ENCODE measurements at regions not wholly inside any gene's neighbourhood (a gene's known extent, or its start where the extent isn't known, plus 50 kb on each side); places are given as distances from the start of the nearest gene placed in this dataset.
"Not testable (repeated sequence)": the region's sequence is repeated elsewhere in the genome, so short reads cannot be mapped to it uniquely, and the experiment has no call there.

- peaks cover 8 to 19% (median 16%) of the 10 kb centered on the region in 5 donors for H3K27me3 Mint-ChIP-seq
- DNase-seq (no peak), ATAC-seq (no peak)
- no peak overlapping the region for H3K4me3 Mint-ChIP-seq
- peaks cover 0 to 8% (median 0%) of the 10 kb centered on the region in 7 donors for H3K4me1 Mint-ChIP-seq
- Histone ChIP-seq H3K9me3 (ENCODE audit: control insufficient read depth in 2 of 3, low read length in 3 of 3) (no peaks in the 10 kb centered on the region), H3K36me3 (ENCODE audit: control insufficient read depth in 2 of 3, insufficient read depth in 3 of 3, low read length in 3 of 3) (no peaks in the 10 kb centered on the region), H3K27me3 (ENCODE audit: control insufficient read depth in 2 of 2, insufficient read depth in 2 of 2, low read length in 2 of 2) (no peaks in the 10 kb centered on the region), H3K4me1 (ENCODE audit: control insufficient read depth in 2 of 2, insufficient read depth in 2 of 2, low read length in 2 of 2) (no peaks in the 10 kb centered on the region), H3K27ac (ENCODE audit: low read depth, low read length) (no peak overlapping the region), H3K4me3 (ENCODE audit: low read length) (no peak overlapping the region)
- intact Hi-C loops (cut with micrococcal nuclease) = no loop called here
- ChIA-PET CTCF (no interaction called here), POLR2A (interaction anchor here (0.6 kb wide), 1 partner anchor 122 kb away, joined by 7 read pairs; no protein-coding TSS in a partner anchor)
- H3K36me3 Mint-ChIP-seq = peaks cover 0 to 5% (median 0%) of the 10 kb centered on the region in 5 donors
- H3K9me3 Mint-ChIP-seq = peaks cover 0 to 17% (median 4%) of the 10 kb centered on the region in 11 donors
- no peak overlapping the region for H3K27ac Mint-ChIP-seq
Observed at GRCh38 chr3:194907811-194908210, 222.1 kb downstream of the FAM43A start.

- Mint-ChIP-seq H3K9me3 (peaks cover 0 to 13% (median 4%) of the 10 kb centered on the region in 11 donors), H3K4me1 (peaks cover 0 to 8% (median 0%) of the 10 kb centered on the region in 7 donors), H3K27ac (no peak overlapping the region), H3K27me3 (peaks cover 11 to 22% (median 21%) of the 10 kb centered on the region in 5 donors), H3K36me3 (peaks cover 0 to 2% (median 0%) of the 10 kb centered on the region in 5 donors), H3K4me3 (no peak overlapping the region)
- no peaks in the 10 kb centered on the region for H3K36me3 ChIP-seq (ENCODE audit: control insufficient read depth in 2 of 3, insufficient read depth in 3 of 3, low read length in 3 of 3)
- no peaks in the 10 kb centered on the region for H3K4me1 ChIP-seq (ENCODE audit: control insufficient read depth in 2 of 2, insufficient read depth in 2 of 2, low read length in 2 of 2)
- H3K27me3 ChIP-seq (ENCODE audit: control insufficient read depth in 2 of 2, insufficient read depth in 2 of 2, low read length in 2 of 2) = no peaks in the 10 kb centered on the region
- ATAC-seq (no peak), DNase-seq (no peak)
- H3K9me3 ChIP-seq (ENCODE audit: control insufficient read depth in 2 of 3, low read length in 3 of 3) = no peaks in the 10 kb centered on the region
- intact Hi-C loops (cut with micrococcal nuclease) = no loop called here
- POLR2A ChIA-PET = no interaction called here
- CTCF ChIA-PET = no interaction called here
- H3K27ac ChIP-seq (ENCODE audit: low read depth, low read length) = no peak overlapping the region
- no peak overlapping the region for H3K4me3 ChIP-seq (ENCODE audit: low read length)
Observed at GRCh38 chr3:194908496-194908895, 222.8 kb downstream of the FAM43A start.

- H3K36me3 Mint-ChIP-seq = no peaks in the 10 kb centered on the region
- no peaks in the 10 kb centered on the region for H3K36me3 ChIP-seq (ENCODE audit: control insufficient read depth in 2 of 3, insufficient read depth in 3 of 3, low read length in 3 of 3)
Observed at GRCh38 chr3:194908972-194909371, 223.3 kb downstream of the FAM43A start.

GRCh38 chr3:194910414-194910984, 224.8 kb downstream of the FAM43A start:
- Histone ChIP-seq H3K4me1 (ENCODE audit: control insufficient read depth in 2 of 2, insufficient read depth in 2 of 2, low read length in 2 of 2) (no peaks in the 10 kb centered on the region), H3K27me3 (ENCODE audit: control insufficient read depth in 2 of 2, insufficient read depth in 2 of 2, low read length in 2 of 2) (no peaks in the 10 kb centered on the region), H3K9me3 (ENCODE audit: control insufficient read depth in 2 of 3, low read length in 3 of 3) (no peaks in the 10 kb centered on the region), H3K27ac (ENCODE audit: low read depth, low read length) (no peak overlapping the region), H3K4me3 (ENCODE audit: low read length) (no peak overlapping the region), H3K36me3 (ENCODE audit: control insufficient read depth in 2 of 3, insufficient read depth in 3 of 3, low read length in 3 of 3) (no peaks in the 10 kb centered on the region)
- ChIA-PET CTCF (no interaction called here), POLR2A (no interaction called here)
- H3K9me3 Mint-ChIP-seq = peaks cover 0 to 4% (median 0%) of the 10 kb centered on the region in 11 donors
- H3K36me3 Mint-ChIP-seq = no peaks in the 10 kb centered on the region
- H3K4me1 Mint-ChIP-seq = peaks cover 0 to 7% (median 0%) of the 10 kb centered on the region in 7 donors
- DNase-seq = no peak
- intact Hi-C loops (cut with micrococcal nuclease) = no loop called here
- peaks cover 12 to 29% (median 16%) of the 10 kb centered on the region in 5 donors for H3K27me3 Mint-ChIP-seq
- no peak overlapping the region for H3K27ac Mint-ChIP-seq
- no peak for ATAC-seq
- no peak overlapping the region for H3K4me3 Mint-ChIP-seq

More at GRCh38 chr3:194908972-194909371, 223.3 kb downstream of the FAM43A start:
- intact Hi-C loops (cut with micrococcal nuclease) = no loop called here
- H3K9me3 ChIP-seq (ENCODE audit: control insufficient read depth in 2 of 3, low read length in 3 of 3) = no peaks in the 10 kb centered on the region
- H3K4me3 ChIP-seq (ENCODE audit: low read length) = no peak overlapping the region
- DNase-seq = no peak
- Mint-ChIP-seq H3K4me1 (peaks cover 0 to 8% (median 0%) of the 10 kb centered on the region in 7 donors), H3K4me3 (no peak overlapping the region), H3K27me3 (peaks cover 7 to 22% (median 18%) of the 10 kb centered on the region in 5 donors), H3K9me3 (peaks cover 0 to 9% (median 3%) of the 10 kb centered on the region in 11 donors), H3K27ac (no peak overlapping the region)
- H3K27me3 ChIP-seq (ENCODE audit: control insufficient read depth in 2 of 2, insufficient read depth in 2 of 2, low read length in 2 of 2) = no peaks in the 10 kb centered on the region
- CTCF ChIA-PET = no interaction called here
- no peaks in the 10 kb centered on the region for H3K4me1 ChIP-seq (ENCODE audit: control insufficient read depth in 2 of 2, insufficient read depth in 2 of 2, low read length in 2 of 2)
- ATAC-seq = no peak
- POLR2A ChIA-PET = no interaction called here
- H3K27ac ChIP-seq (ENCODE audit: low read depth, low read length) = no peak overlapping the region

- CTCF ChIA-PET = interaction anchor here (0.7 kb wide), 1 partner anchor 324 kb away, joined by 5 read pairs; no protein-coding TSS in a partner anchor
- no peaks in the 10 kb centered on the region for H3K4me1 Mint-ChIP-seq
- intact Hi-C loops (cut with micrococcal nuclease) = no loop called here
- no peaks in the 10 kb centered on the region for H3K4me1 ChIP-seq (ENCODE audit: control insufficient read depth in 2 of 2, insufficient read depth in 2 of 2, low read length in 2 of 2)
- ATAC-seq (no peak), DNase-seq (no peak)
- no peak overlapping the region for H3K27ac Mint-ChIP-seq
- no peaks in the 10 kb centered on the region for H3K36me3 ChIP-seq (ENCODE audit: control insufficient read depth in 2 of 3, insufficient read depth in 3 of 3, low read length in 3 of 3)
- POLR2A ChIA-PET = no interaction called here
- no peaks in the 10 kb centered on the region for H3K9me3 ChIP-seq (ENCODE audit: control insufficient read depth in 2 of 3, low read length in 3 of 3)
- H3K36me3 Mint-ChIP-seq = peaks cover 0 to 10% (median 0%) of the 10 kb centered on the region in 5 donors
- no peak overlapping the region for H3K4me3 ChIP-seq (ENCODE audit: low read length)
- H3K27me3 ChIP-seq (ENCODE audit: control insufficient read depth in 2 of 2, insufficient read depth in 2 of 2, low read length in 2 of 2) = no peaks in the 10 kb centered on the region
- peaks cover 0 to 12% (median 2%) of the 10 kb centered on the region in 11 donors for H3K9me3 Mint-ChIP-seq
- no peak overlapping the region for H3K27ac ChIP-seq (ENCODE audit: low read depth, low read length)
- H3K27me3 Mint-ChIP-seq = peaks cover 16 to 29% (median 21%) of the 10 kb centered on the region in 5 donors
- H3K4me3 Mint-ChIP-seq = no peak overlapping the region
Observed at GRCh38 chr3:194913316-194913715, 227.6 kb downstream of the FAM43A start.

GRCh38 chr3:194924889-194925288, 239.2 kb downstream of the FAM43A start:
- Mint-ChIP-seq H3K27me3 (peaks cover 18 to 22% (median 22%) of the 10 kb centered on the region in 5 donors), H3K9me3 (peaks cover 0 to 12% (median 1%) of the 10 kb centered on the region in 11 donors)
- H3K4me1 Mint-ChIP-seq; H3K27me3 ChIP-seq (ENCODE audit: control insufficient read depth in 2 of 2, insufficient read depth in 2 of 2, low read length in 2 of 2); H3K36me3 Mint-ChIP-seq; CTCF ChIA-PET; H3K4me3 Mint-ChIP-seq; H3K4me1 ChIP-seq (ENCODE audit: control insufficient read depth in 2 of 2, insufficient read depth in 2 of 2, low read length in 2 of 2); H3K27ac Mint-ChIP-seq; H3K27ac ChIP-seq (ENCODE audit: low read depth, low read length); H3K4me3 ChIP-seq (ENCODE audit: low read length); intact Hi-C loops (cut with micrococcal nuclease); H3K9me3 ChIP-seq (ENCODE audit: control insufficient read depth in 2 of 3, low read length in 3 of 3); DNase-seq; POLR2A ChIA-PET; H3K36me3 ChIP-seq (ENCODE audit: control insufficient read depth in 2 of 3, insufficient read depth in 3 of 3, low read length in 3 of 3): not testable (repeated sequence)
- ATAC-seq = peak; percentile 20

GRCh38 chr3:194925614-194926013, 239.9 kb downstream of the FAM43A start:
- intact Hi-C loops (cut with micrococcal nuclease) = no loop called here

More at GRCh38 chr3:194925614-194926013, 239.9 kb downstream of the FAM43A start:
- H3K36me3 ChIP-seq (ENCODE audit: control insufficient read depth in 2 of 3, insufficient read depth in 3 of 3, low read length in 3 of 3) = no peaks in the 10 kb centered on the region
- H3K27me3 Mint-ChIP-seq = peaks cover 14 to 25% (median 22%) of the 10 kb centered on the region in 5 donors
- no peaks in the 10 kb centered on the region for H3K27me3 ChIP-seq (ENCODE audit: control insufficient read depth in 2 of 2, insufficient read depth in 2 of 2, low read length in 2 of 2)
- ATAC-seq (no peak), DNase-seq (no peak)
- H3K4me1 ChIP-seq (ENCODE audit: control insufficient read depth in 2 of 2, insufficient read depth in 2 of 2, low read length in 2 of 2) = no peaks in the 10 kb centered on the region
- H3K27ac ChIP-seq (ENCODE audit: low read depth, low read length) = no peak overlapping the region
- no peaks in the 10 kb centered on the region for H3K9me3 ChIP-seq (ENCODE audit: control insufficient read depth in 2 of 3, low read length in 3 of 3)
- no peaks in the 10 kb centered on the region for H3K36me3 Mint-ChIP-seq
- ChIA-PET CTCF (no interaction called here), POLR2A (no interaction called here)
- peaks cover 0 to 5% (median 0%) of the 10 kb centered on the region in 11 donors for H3K9me3 Mint-ChIP-seq
- H3K27ac Mint-ChIP-seq = no peak overlapping the region
- H3K4me3 Mint-ChIP-seq = no peak overlapping the region
- no peak overlapping the region for H3K4me3 ChIP-seq (ENCODE audit: low read length)
- H3K4me1 Mint-ChIP-seq = peaks cover 0 to 3% (median 0%) of the 10 kb centered on the region in 7 donors

All from naive thymus-derived CD4-positive, alpha-beta T cell (primary cell).